Mesendoderm (in vitro differentiated cells): ENCODE measurements at regions not wholly inside any gene's neighbourhood (a gene's known extent, or its start where the extent isn't known, plus 50 kb on each side); places are given as distances from the start of the nearest gene placed in this dataset.

Experiments used
- DNase-seq: peaks from one replicate; pipeline ENCODE4 v3.0.0; 2013
- H2AK5ac ChIP-seq: 2 replicates; pipeline ENCODE4 v1.6.1; 2013; ENCODE audit warnings: low read length, inconsistent platforms
- H2BK120ac ChIP-seq: 2 replicates; pipeline ENCODE4 v1.6.1; 2013; ENCODE audit warnings: low read depth, mild to moderate bottlenecking, low read length, moderate library complexity, mixed read lengths
- H2BK15ac ChIP-seq: replicated peaks from 2 replicates; pipeline ENCODE4 v1.6.1; 2013; ENCODE audit warnings: low read depth, mild to moderate bottlenecking, moderate library complexity
- H2BK5ac ChIP-seq: 2 replicates; pipeline ENCODE4 v1.6.1; 2013; ENCODE audit warnings: low read length, inconsistent platforms
- H3K18ac ChIP-seq: 2 replicates; pipeline ENCODE4 v1.6.1; 2013; ENCODE audit warnings: mild to moderate bottlenecking, low read length, mixed read lengths
- H3K23ac ChIP-seq: one replicate; pipeline ENCODE4 v1.6.1; 2013; ENCODE audit warnings: low read length
- H3K27ac ChIP-seq: 2 replicates; pipeline ENCODE4 v1.5.1; 2013; ENCODE audit warnings: low read depth, mild to moderate bottlenecking, inconsistent platforms, low read length, moderate library complexity
- H3K27me3 ChIP-seq: 2 replicates; pipeline ENCODE4 v1.6.1; 2013; ENCODE audit warnings: low read length, control low read depth, mild to moderate bottlenecking, inconsistent platforms; ENCODE audit not compliant: insufficient read depth, poor library complexity
- H3K36me3 ChIP-seq: 2 replicates; pipeline ENCODE4 v1.6.1; 2013; ENCODE audit warnings: low read length, inconsistent platforms; ENCODE audit not compliant: control insufficient read depth, insufficient read depth
- H3K4ac ChIP-seq: one replicate; pipeline ENCODE4 v1.6.1; 2013; ENCODE audit warnings: low read depth, mild to moderate bottlenecking, low read length, moderate library complexity
- H3K4me1 ChIP-seq: 2 replicates; pipeline ENCODE4 v1.6.1; 2013; ENCODE audit warnings: low read depth, low read length, inconsistent platforms; ENCODE audit not compliant: control insufficient read depth
- H3K4me2 ChIP-seq: 2 replicates; pipeline ENCODE4 v1.6.1; 2013; ENCODE audit warnings: low read length
- H3K4me3 ChIP-seq: 2 replicates; pipeline ENCODE4 v1.5.1; 2013; ENCODE audit warnings: mild to moderate bottlenecking, low read length
- H3K56ac ChIP-seq: one replicate; pipeline ENCODE4 v1.6.1; 2013; ENCODE audit warnings: low read length
- H3K79me1 ChIP-seq: 2 replicates; pipeline ENCODE4 v1.6.1; 2013; ENCODE audit warnings: low read length, inconsistent platforms
- H3K79me2 ChIP-seq: 2 replicates; pipeline ENCODE4 v1.6.1; 2013; ENCODE audit warnings: mild to moderate bottlenecking, low read length; ENCODE audit not compliant: control insufficient read depth, insufficient read depth
- H3K9ac ChIP-seq: 2 replicates; pipeline ENCODE4 v1.6.1; 2013; ENCODE audit warnings: low read length, inconsistent platforms
- H4K5ac ChIP-seq: one replicate; pipeline ENCODE4 v1.6.1; 2013; ENCODE audit warnings: low read length
- H4K8ac ChIP-seq: one replicate; pipeline ENCODE4 v1.6.1; 2013; ENCODE audit warnings: low read depth, mild to moderate bottlenecking, control low read depth, low read length, moderate library complexity
- WGBS: extraction: QIAGEN DNeasy Blood & Tissue Kit; methylation state at CpG from one replicate; pipeline ENCODE4 v1.1.7; 2013; ENCODE audit warnings: low lambda C conversion rate, missing lambda C conversion rate; ENCODE audit not compliant: insufficient coverage; ENCODE audit errors: extremely low coverage; 5-methylcytosine and 5-hydroxymethylcytosine counted together

DNA sequence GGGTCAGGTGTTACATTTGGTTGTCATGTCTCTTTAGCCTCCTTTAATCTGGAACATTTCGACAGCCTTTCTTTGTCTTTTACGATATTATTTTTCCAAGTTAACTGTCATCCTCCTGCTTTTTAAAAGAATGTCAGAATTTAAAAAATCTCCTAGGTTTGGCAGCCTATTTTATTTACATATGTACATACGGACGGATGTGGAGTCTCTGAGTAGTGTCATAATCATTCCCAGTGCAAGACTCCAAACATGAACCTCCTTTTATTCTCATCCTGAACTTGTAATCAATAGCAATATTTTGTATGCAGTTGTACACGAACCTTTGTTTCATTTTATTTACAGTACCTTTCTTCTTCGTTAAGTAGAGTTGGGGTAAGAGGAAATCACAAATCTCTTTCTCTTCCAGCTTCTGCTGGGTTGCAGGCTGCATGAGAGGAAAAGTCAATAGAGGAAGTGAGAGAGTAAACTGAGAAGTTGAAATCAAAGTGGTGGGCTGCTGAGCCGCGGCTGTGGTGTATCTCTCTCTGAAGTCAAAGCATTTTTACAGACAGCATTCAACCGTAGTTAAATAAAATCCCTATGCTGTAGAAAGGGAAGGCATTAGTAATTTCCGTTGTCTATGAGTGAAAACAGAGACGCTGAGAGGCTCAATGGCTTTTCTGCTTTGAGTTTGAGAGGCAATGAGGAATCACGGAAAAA lies 53.9 kb upstream of the RPS6KA3 start:
- Histone ChIP-seq H3K36me3 (no peaks in the 10 kb centered on the region), H3K9ac (no peak overlapping the region), H3K23ac (no peak overlapping the region), H2BK15ac (no peak overlapping the region), H3K27ac (no peak overlapping the region), H3K4ac (no peak overlapping the region), H3K79me1 (no peaks in the 10 kb centered on the region), H2BK5ac (no peak overlapping the region), H3K79me2 (no peaks in the 10 kb centered on the region), H3K27me3 (no peaks in the 10 kb centered on the region), H4K5ac (no peak overlapping the region), H3K4me2 (no peak overlapping the region), H3K4me1 (peaks cover 2% of the 10 kb centered on the region), H3K18ac (no peak overlapping the region), H2BK120ac (no peak overlapping the region), H3K56ac (no peak overlapping the region), H2AK5ac (no peak overlapping the region), H4K8ac (no peak overlapping the region), H3K4me3 (no peak overlapping the region)
- DNase-seq: no peak
- no CpG with 5 or more reads among the region's 12 CpGs for WGBS

DNA sequence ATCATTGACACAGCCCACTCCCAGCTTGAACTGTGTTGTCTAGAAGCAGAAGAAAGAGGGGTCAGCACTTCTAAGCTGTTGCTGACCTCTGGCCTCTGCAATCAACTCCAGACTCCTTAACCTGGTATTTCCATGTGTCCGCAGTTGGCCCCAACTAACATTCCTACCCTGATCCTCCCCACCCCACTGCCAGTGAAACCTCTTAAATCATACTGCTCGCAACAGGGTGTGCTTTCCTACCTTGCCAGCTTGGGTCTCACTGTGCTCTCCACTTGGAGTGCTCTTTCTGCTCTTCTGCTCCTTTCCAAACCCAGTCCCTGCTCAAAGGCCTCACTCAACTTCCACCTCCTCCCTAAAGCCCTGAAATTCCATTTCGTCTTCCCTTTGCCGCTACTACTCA lies 52.3 kb upstream of the RPS6KA3 start:
- H3K4me1 ChIP-seq: peaks cover 2% of the 10 kb centered on the region
- WGBS: no CpG with 5 or more reads among the region's 4 CpGs
- no peak overlapping the region for H3K9ac ChIP-seq

DNA sequence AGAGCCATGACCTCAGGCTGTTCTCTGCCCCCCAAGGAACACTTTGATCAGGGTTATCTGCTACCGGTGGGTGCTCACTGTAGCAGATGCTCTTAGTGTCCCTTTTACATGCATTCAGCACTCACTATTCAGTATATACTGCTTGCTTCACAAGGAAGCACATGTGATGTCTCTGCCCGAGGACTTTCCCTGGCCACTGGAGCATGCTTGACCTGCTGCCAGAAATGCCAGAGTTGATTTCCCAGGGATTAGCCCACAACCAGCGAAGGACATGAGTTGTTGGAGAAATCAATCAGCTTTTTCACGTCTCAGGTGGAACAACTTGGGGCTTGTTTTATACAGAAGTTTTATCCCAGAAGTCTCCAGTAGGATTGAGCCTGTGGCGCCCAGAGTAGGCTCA lies 51.2 kb upstream of the RPS6KA3 start:
- no peak overlapping the region for H3K9ac ChIP-seq
- no CpG with 5 or more reads among the region's 5 CpGs for WGBS

More for the DNA sequence above, 52.3 kb upstream of the RPS6KA3 start:
- Histone ChIP-seq H3K79me1 (no peaks in the 10 kb centered on the region), H2BK15ac (no peak overlapping the region), H2BK5ac (no peak overlapping the region), H3K4me3 (no peak overlapping the region), H3K18ac (no peak overlapping the region), H3K4me2 (no peak overlapping the region), H3K79me2 (no peaks in the 10 kb centered on the region), H3K36me3 (no peaks in the 10 kb centered on the region), H4K8ac (no peak overlapping the region), H2AK5ac (no peak overlapping the region), H3K4ac (no peak overlapping the region), H3K56ac (no peak overlapping the region), H2BK120ac (no peak overlapping the region), H4K5ac (no peak overlapping the region), H3K23ac (no peak overlapping the region), H3K27me3 (no peaks in the 10 kb centered on the region), H3K27ac (no peak overlapping the region)
- no peak for DNase-seq

More for the DNA sequence above, 51.2 kb upstream of the RPS6KA3 start:
- no peak overlapping the region for H2BK15ac ChIP-seq
- H3K4me3 ChIP-seq: no peak overlapping the region
- no peak overlapping the region for H4K5ac ChIP-seq
- H2BK5ac ChIP-seq: no peak overlapping the region
- no peak for DNase-seq
- H3K18ac ChIP-seq: no peak overlapping the region
- H3K36me3 ChIP-seq: no peaks in the 10 kb centered on the region
- no peak overlapping the region for H4K8ac ChIP-seq
- no peak overlapping the region for H3K4me2 ChIP-seq
- no peaks in the 10 kb centered on the region for H3K27me3 ChIP-seq
- no peak overlapping the region for H2AK5ac ChIP-seq
- H2BK120ac ChIP-seq: no peak overlapping the region
- no peak overlapping the region for H3K27ac ChIP-seq
- no peaks in the 10 kb centered on the region for H3K79me1 ChIP-seq
- no peaks in the 10 kb centered on the region for H3K79me2 ChIP-seq
- H3K56ac ChIP-seq: no peak overlapping the region
- peaks cover 2% of the 10 kb centered on the region for H3K4me1 ChIP-seq
- H3K23ac ChIP-seq: no peak overlapping the region
- no peak overlapping the region for H3K4ac ChIP-seq
